ENCODE measurements at regions not wholly inside any gene's neighbourhood (a gene's known extent, or its start where the extent isn't known, plus 50 kb on each side); places are given as distances from the start of the nearest gene placed in this dataset.

DNA sequence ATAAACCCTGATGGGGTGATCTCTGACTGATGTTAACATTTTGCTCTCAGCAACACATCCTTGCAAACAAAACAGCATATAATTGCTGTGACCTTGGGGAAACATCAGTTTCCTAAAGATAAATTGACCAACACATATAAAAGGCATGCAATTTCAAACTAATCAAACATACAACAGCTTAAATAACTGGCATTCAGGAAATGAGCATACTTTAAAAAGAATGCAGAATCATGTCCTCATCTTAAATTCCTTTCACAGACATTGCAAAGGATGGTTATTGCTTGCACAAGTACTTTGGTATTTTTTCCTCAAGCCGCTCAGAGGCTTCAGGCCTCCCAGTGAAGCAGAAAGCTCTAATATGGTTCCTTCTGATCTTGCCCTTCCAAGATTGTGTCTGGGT, 53.4 kb upstream of the RGS18 start:
- no peak for TF ChIP-seq ZNF121 (CRISPR knock-in tag; IDR thresholded peaks at IDR 0.05)
- no peak for TF ChIP-seq CBFB (CRISPR knock-in tag; IDR thresholded peaks at IDR 0.05; ENCODE audit: low read depth)
- TF ChIP-seq, protein P1, sequence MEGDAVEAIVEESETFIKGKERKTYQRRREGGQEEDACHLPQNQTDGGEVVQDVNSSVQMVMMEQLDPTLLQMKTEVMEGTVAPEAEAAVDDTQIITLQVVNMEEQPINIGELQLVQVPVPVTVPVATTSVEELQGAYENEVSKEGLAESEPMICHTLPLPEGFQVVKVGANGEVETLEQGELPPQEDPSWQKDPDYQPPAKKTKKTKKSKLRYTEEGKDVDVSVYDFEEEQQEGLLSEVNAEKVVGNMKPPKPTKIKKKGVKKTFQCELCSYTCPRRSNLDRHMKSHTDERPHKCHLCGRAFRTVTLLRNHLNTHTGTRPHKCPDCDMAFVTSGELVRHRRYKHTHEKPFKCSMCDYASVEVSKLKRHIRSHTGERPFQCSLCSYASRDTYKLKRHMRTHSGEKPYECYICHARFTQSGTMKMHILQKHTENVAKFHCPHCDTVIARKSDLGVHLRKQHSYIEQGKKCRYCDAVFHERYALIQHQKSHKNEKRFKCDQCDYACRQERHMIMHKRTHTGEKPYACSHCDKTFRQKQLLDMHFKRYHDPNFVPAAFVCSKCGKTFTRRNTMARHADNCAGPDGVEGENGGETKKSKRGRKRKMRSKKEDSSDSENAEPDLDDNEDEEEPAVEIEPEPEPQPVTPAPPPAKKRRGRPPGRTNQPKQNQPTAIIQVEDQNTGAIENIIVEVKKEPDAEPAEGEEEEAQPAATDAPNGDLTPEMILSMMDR (IDR thresholded peaks at IDR 0.05): no peak
